ENCODE measurements at regions not wholly inside any gene's neighbourhood (a gene's known extent, or its start where the extent isn't known, plus 50 kb on each side); places are given as distances from the start of the nearest gene placed in this dataset.
A peak's percentile ranks its signal among the peaks of the same experiment; 100 is the strongest.

DNA sequence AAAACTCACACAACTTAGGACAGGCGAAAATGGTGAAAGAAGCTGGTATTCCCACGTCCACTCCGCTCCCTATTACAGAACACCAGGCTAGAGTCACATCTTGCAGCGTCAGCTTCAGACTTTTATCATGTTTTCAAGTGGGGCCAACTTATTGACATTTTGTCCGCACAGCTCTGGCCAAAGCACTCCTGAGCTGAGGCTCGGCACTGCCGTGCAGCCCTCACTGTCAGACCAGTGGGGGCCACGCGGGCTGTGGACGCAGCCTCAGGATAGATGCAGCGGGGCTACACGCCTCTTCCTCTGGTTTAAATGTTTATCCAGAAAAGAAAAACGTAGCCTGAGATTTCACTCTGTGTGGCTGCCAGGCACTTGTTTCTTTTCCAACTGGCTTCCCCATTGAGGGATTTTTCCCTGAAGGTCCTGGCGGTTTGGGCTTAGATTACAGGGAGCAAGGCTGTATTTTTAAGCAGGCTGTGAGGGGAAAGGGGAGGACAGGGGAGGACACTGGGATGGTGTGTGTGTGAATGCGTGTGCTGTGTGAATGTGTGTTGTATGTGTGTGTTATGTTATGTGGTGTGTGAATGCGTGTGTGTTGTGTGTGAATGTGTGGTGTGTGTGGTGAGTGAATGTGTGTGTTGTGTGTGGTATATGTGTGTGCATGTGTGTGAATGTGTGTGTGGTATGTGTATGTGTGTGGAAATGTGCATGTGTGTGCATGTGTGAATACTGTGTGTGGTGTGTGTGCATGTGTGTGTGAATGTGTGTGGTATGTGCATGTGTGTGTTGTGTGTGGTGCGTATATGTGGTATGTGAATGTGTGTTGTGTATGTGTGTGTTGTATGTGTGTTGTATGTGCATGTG lies 267.6 kb downstream of the DCDC2C start:
- Histone ChIP-seq H3F3A (ENCODE audit: low read depth) (peaks cover 12% of the 10 kb centered on the region), H3K9ac (no peak overlapping the region), H3K4me1 (no peaks in the 10 kb centered on the region), H3K79me2 (ENCODE audit: low read depth) (no peaks in the 10 kb centered on the region), H2AFZ (replicated peaks) (peak overlapping the region; percentile 52), H3K4me3 (no peak overlapping the region), H3K36me3 (no peaks in the 10 kb centered on the region), H3K27ac (no peak overlapping the region), H3K4me2 (no peak overlapping the region), H4K20me1 (ENCODE audit: low read depth) (no peaks in the 10 kb centered on the region), H3K27me3 (no peaks in the 10 kb centered on the region), H3K9me3 (ENCODE audit: low read depth) (no peaks in the 10 kb centered on the region)
- peaks cover 3% of the 10 kb centered on the region for H3K27me3 Mint-ChIP-seq (ENCODE audit: insufficient read depth, low read depth)
- peaks cover 5% of the 10 kb centered on the region for H3K4me1 Mint-ChIP-seq
- H3K27ac Mint-ChIP-seq: no peak overlapping the region
- no peak overlapping the region for H3K4me3 Mint-ChIP-seq
- peaks cover 5% of the 10 kb centered on the region for H3K9me3 Mint-ChIP-seq
- TF ChIP-seq EZH2phosphoT487 (IDR thresholded peaks at IDR 0.05): no peak
- TF ChIP-seq EZH2 (IDR thresholded peaks at IDR 0.05): no peak
- TF ChIP-seq CTCF (IDR thresholded peaks at IDR 0.05): no peak
- H3K36me3 Mint-ChIP-seq: no peaks in the 10 kb centered on the region
- no peak for DNase-seq (ENCODE audit: low spot score)

- peaks cover 5% of the 10 kb centered on the region for H3K4me1 Mint-ChIP-seq
- no peak overlapping the region for H3K27ac Mint-ChIP-seq
- Histone ChIP-seq H3K79me2 (ENCODE audit: low read depth) (no peaks in the 10 kb centered on the region), H3K4me3 (no peak overlapping the region), H3K9me3 (ENCODE audit: low read depth) (no peaks in the 10 kb centered on the region), H3K36me3 (no peaks in the 10 kb centered on the region), H3F3A (ENCODE audit: low read depth) (peaks cover 12% of the 10 kb centered on the region), H2AFZ (replicated peaks) (no peak overlapping the region), H3K4me1 (no peaks in the 10 kb centered on the region), H3K27ac (no peak overlapping the region), H3K27me3 (no peaks in the 10 kb centered on the region), H3K4me2 (no peak overlapping the region), H4K20me1 (ENCODE audit: low read depth) (no peaks in the 10 kb centered on the region), H3K9ac (no peak overlapping the region)
- H3K9me3 Mint-ChIP-seq: peaks cover 5% of the 10 kb centered on the region
- no peaks in the 10 kb centered on the region for H3K36me3 Mint-ChIP-seq
- no peak for TF ChIP-seq EZH2 (IDR thresholded peaks at IDR 0.05)
- TF ChIP-seq EZH2phosphoT487 (IDR thresholded peaks at IDR 0.05): no peak
- TF ChIP-seq CTCF (IDR thresholded peaks at IDR 0.05): no peak
- no peak for DNase-seq (ENCODE audit: low spot score)
- no peak overlapping the region for H3K4me3 Mint-ChIP-seq
- peaks cover 3% of the 10 kb centered on the region for H3K27me3 Mint-ChIP-seq (ENCODE audit: insufficient read depth, low read depth)
These were observed 268.3 kb downstream of the DCDC2C start for GRCh38 chr2:3971652-3972192.

DNA sequence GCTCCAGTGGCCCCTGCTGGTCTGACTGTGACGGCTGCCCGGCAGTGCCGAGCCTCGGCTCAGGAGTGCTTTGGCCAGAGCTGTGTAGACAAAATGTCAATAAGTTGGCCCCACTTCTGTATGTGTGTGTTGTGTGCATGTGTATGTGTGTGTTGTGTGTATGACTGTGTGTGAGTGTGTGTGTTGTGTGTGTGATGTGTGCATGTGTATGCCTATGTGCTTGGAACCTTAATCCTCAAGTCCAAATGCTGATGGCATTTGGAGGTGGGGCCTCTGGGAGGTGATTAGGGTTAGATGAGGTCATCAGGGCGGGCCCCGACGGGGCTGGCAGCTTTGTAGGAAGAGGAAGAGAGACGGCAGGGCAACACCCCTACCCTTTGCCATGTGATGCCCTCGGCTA lies 269.0 kb downstream of the DCDC2C start:
- Histone ChIP-seq H3K27me3 (no peaks in the 10 kb centered on the region), H3K9me3 (ENCODE audit: low read depth) (no peaks in the 10 kb centered on the region), H2AFZ (replicated peaks) (no peak overlapping the region), H3K9ac (no peak overlapping the region), H3F3A (ENCODE audit: low read depth) (peaks cover 12% of the 10 kb centered on the region), H3K79me2 (ENCODE audit: low read depth) (no peaks in the 10 kb centered on the region), H3K27ac (no peak overlapping the region), H3K4me1 (no peaks in the 10 kb centered on the region), H3K36me3 (no peaks in the 10 kb centered on the region), H3K4me2 (no peak overlapping the region), H4K20me1 (ENCODE audit: low read depth) (no peaks in the 10 kb centered on the region), H3K4me3 (no peak overlapping the region)
- peaks cover 5% of the 10 kb centered on the region for H3K4me1 Mint-ChIP-seq
- peaks cover 5% of the 10 kb centered on the region for H3K9me3 Mint-ChIP-seq
- no peaks in the 10 kb centered on the region for H3K36me3 Mint-ChIP-seq
- no peak for DNase-seq (ENCODE audit: low spot score)
- peaks cover 3% of the 10 kb centered on the region for H3K27me3 Mint-ChIP-seq (ENCODE audit: insufficient read depth, low read depth)
- H3K27ac Mint-ChIP-seq: no peak overlapping the region
- H3K4me3 Mint-ChIP-seq: no peak overlapping the region
- TF ChIP-seq EZH2phosphoT487 (IDR thresholded peaks at IDR 0.05): no peak
- no peak for TF ChIP-seq EZH2 (IDR thresholded peaks at IDR 0.05)
- no peak for TF ChIP-seq CTCF (IDR thresholded peaks at IDR 0.05)

All from neural progenitor cell (in vitro differentiated cells).